Right lung (tissue), 2 donors: ENCODE measurements at regions not wholly inside any gene's neighbourhood (a gene's known extent, or its start where the extent isn't known, plus 50 kb on each side); places are given as distances from the start of the nearest gene placed in this dataset.
"Not testable (repeated sequence)": the region's sequence is repeated elsewhere in the genome, so short reads cannot be mapped to it uniquely, and the experiment has no call there.

Source experiments
- DNase-seq, 2 donors: peaks; one replicate each; pipeline ENCODE4 v3.0.0-alpha.2; 2013

DNA sequence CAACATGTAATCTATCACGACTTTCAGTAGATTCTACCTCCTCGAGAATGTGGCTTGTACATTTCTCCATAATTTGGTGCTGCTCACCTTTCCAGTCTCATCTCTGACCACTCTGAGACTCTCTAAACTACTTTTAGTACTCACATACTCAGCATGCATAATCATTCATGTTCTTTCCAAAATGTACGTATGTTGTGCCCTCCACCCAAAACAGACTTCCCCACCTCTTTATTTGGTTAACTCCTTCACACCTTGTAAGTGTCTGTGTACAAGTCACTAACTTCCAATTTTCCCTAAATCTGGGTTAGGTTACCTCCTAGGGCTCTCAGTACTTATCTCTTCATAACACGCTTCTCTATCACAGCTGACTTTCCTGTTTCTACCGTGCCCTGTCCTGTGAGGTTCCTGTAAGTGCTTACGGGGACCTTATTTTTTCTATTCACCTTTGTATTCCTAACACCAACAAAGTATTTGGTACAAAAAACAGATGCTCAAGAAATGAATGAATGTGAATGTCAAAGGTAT is 186.2 kb upstream of the MKLN1 start:
- DNase-seq = no peak

GRCh38 chr7:131143869-131144268 is 183.8 kb upstream of the MKLN1 start:
- DNase-seq = no peak

GRCh38 chr7:131145026-131145425 is 182.7 kb upstream of the MKLN1 start:
- DNase-seq = no peak

- no peak for DNase-seq
These were observed 181.9 kb upstream of the MKLN1 start for GRCh38 chr7:131145770-131146169.

- DNase-seq = no peak
These were observed 180.1 kb upstream of the MKLN1 start for GRCh38 chr7:131147604-131148003.

GRCh38 chr7:131148258-131148657 is 179.4 kb upstream of the MKLN1 start:
- no peak for DNase-seq

DNA sequence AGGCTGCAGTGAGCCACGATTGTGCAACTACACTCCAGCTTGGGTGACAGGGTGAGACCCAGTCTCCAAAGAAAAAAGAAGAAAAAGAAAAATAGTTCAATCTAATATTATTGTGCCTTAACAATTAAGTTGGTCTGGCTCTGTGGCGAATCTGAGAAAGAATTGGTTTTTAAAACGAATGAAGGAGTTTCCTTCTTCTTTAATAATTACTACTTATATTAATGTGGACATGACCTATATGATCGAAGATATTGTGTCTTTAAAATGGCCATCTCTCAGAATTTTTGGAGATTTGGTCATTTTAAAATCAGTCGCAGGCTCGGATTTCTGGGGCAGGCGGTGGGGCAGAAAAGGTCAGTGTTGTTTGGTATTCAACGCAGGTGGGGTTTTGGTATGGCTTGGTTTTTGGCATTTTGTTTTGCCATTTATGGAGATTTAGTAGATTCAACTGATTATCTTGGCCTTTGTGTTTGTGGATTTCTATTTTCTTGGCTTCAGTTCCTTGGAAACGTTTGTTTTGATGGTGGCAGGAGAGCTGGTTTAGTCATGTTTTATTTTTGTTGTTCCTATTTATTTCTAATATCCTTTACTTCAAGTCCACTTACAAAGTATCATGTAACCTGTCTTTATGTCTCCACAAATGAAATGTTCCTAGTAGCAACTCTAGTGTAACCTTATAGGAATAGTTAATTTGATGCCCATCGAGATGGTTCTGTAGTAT is 178.8 kb upstream of the MKLN1 start:
- DNase-seq = no peak

GRCh38 chr7:131149429-131149773 is 178.3 kb upstream of the MKLN1 start:
- no peak for DNase-seq

DNA sequence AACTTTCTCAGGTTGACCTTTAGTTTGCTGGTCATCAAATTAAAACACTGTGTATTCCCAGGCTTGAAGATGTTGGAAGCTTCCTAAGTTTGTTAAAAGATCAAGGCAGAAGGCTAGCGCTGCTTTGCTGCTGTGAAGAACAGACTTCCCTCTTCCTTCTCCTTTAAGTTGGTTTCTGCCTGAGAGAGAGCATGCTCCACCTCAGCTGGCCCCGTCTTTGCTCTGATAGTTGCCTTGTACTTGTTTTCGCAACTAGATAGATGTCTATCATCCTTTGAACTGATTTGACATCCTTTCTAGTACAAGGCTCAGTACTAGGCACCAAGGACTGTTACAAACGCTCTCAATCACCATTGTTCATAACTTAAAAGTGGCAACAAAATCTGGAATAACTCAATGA is 177.8 kb upstream of the MKLN1 start:
- no peak for DNase-seq

GRCh38 chr7:131151034-131151433 is 176.6 kb upstream of the MKLN1 start:
- no peak for DNase-seq

DNA sequence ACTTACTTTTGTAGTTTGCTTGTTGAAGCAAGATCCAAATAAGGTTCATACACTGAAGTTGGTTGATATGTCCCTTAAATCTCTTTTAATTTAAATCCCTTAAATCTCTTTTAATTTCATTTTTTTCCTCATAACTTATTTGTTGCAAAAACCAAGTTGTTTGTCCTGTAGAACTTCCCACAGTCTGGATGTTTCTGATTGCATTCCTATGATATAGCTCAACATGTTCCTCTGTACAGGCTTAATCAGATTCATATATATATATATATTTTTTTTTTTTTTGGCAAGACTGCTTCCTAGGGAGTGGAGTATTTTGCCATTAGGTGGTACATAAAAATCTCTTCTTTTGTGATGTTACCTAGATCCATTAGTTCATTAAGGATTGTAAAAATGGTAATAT is 174.9 kb upstream of the MKLN1 start:
- DNase-seq = no peak

DNA sequence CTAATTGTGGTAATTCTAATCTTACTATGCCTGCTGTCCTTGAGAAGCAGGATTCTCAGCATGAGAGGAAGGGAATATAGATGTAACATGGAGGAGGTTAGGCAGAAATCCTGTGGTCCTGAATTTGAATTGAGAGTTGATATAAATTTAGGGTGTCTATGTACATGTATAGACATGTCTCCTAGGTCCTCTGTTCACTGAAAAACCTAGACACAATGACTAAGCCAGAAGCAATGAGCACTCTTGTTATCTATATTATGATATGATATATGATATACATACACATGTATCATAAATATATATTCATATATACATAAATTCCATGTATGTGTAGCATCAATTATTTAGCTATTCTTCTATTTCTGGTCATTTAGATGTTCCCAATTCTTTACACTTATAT is 173.3 kb upstream of the MKLN1 start:
- DNase-seq = no peak

GRCh38 chr7:131157530-131158243 is 170.0 kb upstream of the MKLN1 start:
- no peak for DNase-seq

- DNase-seq = not testable (repeated sequence)
These were observed 169.4 kb upstream of the MKLN1 start for GRCh38 chr7:131158244-131158636.

DNA sequence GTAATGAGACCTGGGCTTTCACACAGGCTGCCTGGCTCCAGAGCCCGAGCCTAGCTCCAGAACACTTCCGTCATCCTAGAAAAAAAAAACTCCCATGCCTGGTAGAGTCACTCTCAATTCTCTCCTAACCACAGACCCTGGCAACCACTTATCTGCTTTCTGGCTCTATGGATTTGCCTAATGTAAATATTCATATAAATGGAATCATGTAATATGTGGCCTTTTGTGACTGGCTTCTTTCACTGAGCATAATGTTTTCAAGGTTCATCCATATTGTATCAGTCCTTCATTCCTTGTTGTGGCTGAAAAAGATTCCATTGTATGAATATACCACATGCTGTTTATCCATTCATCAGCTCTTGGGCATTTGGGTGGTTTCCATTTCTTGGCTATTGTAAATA is 167.7 kb upstream of the MKLN1 start:
- no peak for DNase-seq

DNA sequence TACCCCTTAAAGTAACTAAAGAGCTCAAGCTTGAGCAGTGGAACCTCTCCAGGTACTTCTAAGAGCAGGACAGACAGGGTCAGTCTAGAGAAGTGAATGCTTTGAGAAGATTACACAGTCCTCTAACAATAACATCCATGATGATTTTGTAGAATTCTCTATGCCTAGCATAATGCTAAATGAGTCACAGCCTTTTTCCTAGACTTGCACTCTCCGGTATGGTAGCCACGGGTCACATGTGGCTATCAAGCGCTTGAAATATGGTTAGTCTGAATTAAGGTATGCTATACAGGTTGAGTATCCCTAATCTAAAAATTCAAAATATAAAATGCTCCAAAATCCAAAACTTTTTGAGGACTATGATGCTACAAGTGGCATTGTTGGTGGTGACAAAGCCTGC is 166.6 kb upstream of the MKLN1 start:
- DNase-seq = no peak

DNA sequence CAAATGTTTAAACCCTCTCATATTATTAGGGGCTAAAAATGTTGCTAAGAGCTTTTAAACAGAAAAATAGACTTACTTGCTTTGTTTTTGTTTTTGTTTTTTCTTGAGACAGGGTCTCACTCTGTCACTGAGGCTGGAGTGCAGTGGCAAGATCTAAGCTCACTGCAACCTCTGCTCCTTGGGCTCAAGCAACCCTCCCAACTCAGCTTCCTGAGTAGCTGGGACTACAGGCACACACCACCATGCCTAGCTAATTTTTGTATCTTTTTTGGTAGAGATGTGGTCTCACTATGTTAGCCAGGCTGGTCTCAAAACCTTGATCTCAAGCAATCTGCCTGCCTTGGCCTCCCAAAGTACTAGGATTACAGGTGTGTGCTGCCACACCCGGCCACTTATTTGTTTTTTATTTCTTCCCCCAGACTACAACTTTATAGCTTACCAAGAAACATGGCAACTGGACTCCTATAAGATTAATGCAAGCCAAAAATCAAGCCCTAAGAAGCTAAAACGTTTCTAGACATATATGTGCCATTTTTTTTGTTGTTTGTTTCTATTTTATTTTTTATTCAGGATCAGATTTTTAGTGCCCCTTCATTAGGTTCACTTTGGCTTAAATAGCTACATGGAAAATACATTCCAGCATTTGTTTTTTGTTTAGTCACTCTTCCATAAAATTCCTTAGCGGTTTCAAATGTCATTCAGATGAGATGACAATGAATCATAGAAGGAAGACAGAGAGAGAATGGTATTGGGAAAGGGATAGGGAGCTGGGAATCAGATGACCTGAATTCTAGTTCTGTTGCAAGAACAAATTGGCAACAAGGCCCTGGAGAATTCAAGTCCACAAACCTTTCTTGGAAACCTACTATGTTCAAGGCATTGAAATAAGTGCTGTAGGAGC is 163.4 kb upstream of the MKLN1 start:
- no peak for DNase-seq

GRCh38 chr7:131166066-131166465 is 161.6 kb upstream of the MKLN1 start:
- DNase-seq = no peak

GRCh38 chr7:131170440-131171271 is 157.0 kb upstream of the MKLN1 start:
- DNase-seq = no peak

DNA sequence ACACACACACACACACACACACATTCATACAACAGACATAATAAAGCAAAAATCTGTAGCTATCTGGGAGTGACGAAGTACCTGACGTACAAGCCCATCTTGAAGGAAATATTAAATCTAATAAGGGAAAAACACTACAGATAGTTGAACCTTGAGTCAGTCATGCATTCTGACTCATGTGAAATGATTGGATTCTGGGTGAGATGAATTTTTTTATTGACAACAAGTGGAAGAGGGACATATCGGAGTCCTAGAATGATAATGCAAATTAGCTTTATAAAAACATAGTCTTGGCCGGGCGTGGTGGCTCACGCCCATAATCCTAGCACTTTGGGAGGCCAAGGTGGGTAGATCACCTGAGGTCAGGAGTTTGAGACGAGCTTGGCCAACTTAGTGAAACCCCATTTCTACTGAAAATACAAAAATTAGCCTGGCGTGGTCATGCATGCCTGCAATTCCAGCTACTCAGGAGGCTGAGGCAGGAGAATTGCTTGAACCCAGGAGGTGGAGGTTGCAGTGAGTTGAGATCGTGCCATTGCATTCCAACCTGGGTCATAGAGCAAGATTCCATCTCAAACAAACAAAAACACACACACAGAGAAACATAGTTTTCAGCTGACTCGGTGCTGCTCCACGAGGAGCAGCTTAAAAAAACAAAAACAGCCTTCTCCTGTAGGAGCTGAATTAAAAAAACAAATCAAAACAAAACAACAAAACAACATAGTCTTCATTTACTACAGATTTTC is 154.4 kb upstream of the MKLN1 start:
- no peak for DNase-seq

DNA sequence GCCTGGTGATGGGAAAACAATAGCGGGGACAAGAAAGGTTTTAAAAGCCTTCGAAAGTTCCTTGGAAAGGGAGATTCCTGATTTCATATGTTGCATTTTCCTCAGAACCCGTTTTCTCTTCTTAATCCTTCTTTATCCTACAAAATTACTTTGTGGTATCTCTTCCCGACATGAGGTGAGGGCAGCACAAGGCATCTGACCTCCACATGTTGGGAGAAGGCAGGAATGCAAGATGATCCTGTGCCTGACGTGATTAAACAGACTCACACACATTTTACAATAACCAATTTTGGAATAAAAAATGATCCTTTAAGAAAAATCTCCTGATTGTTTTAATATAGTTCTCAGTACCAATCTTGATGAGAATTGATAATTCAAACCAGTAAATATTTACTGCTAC is 153.3 kb upstream of the MKLN1 start:
- no peak for DNase-seq
